GM12878 (cell line): ENCODE measurements at regions not wholly inside any gene's neighbourhood (a gene's known extent, or its start where the extent isn't known, plus 50 kb on each side); places are given as distances from the start of the nearest gene placed in this dataset.

Experiments
- ETV6 ChIP-seq, 2 experiments: fragments of 450-650 bp in 1 of 2; IDR thresholded peaks in 1 of 2; conservative IDR thresholded peaks in 1 of 2; 2 replicates each; pipeline ENCODE4 v1.6.1; 2014; ENCODE audit warnings: antibody characterized with exemption in 1 of 2, borderline replicate concordance in 1 of 2, low read depth in 1 of 2, mild to moderate bottlenecking in 1 of 2, moderate library complexity in 1 of 2
- MXI1 ChIP-seq: fragments of 150-350 bp; IDR thresholded peaks from 2 replicates; pipeline ENCODE4 v1.6.1; 2011; ENCODE audit warnings: low read depth, mild to moderate bottlenecking, inconsistent platforms, low read length, improper control_type of control experiment
- RBBP5 ChIP-seq: fragments of 200-600 bp; sonication (generic); conservative IDR thresholded peaks from 2 replicates; pipeline ENCODE4 v1.6.1; 2016
- ZNF24 ChIP-seq: fragments of 450-650 bp; IDR thresholded peaks from 2 replicates; pipeline ENCODE4 v1.6.1; 2017; ENCODE audit warnings: antibody characterized with exemption, mild to moderate bottlenecking
- TF ChIP-seq, protein P1 (sequence below): fragments of 450-650 bp; formaldehyde crosslinking; IDR thresholded peaks from 2 replicates; pipeline ENCODE4 v1.4.0; 2020; ENCODE audit warnings: mild to moderate bottlenecking, moderate library complexity
- TF ChIP-seq, protein P2 (sequence below): IDR thresholded peaks from 2 replicates; pipeline ENCODE4 v1.6.1; 2012; ENCODE audit warnings: mild to moderate bottlenecking, low read depth, low read length

DNA sequence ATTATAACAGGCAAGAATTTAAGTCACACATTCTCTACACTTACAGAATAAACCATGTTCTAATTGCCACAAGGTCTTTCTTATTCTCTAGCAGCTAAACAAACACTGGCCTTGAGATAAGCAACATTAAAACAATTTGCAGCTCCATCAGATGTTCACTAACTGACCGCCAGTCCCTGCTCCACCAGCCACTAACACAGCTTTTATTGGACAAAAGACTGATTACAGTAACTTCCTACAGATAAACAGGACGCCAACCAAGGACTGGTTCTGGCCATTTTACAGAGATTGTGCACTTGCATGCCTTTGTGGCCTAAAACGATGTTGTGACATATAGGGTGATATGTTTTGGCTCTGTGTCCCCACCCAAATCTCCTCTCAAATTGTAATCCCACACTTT lies 388.9 kb upstream of the LRRC4C start (continued):
- TF ChIP-seq, protein P1, sequence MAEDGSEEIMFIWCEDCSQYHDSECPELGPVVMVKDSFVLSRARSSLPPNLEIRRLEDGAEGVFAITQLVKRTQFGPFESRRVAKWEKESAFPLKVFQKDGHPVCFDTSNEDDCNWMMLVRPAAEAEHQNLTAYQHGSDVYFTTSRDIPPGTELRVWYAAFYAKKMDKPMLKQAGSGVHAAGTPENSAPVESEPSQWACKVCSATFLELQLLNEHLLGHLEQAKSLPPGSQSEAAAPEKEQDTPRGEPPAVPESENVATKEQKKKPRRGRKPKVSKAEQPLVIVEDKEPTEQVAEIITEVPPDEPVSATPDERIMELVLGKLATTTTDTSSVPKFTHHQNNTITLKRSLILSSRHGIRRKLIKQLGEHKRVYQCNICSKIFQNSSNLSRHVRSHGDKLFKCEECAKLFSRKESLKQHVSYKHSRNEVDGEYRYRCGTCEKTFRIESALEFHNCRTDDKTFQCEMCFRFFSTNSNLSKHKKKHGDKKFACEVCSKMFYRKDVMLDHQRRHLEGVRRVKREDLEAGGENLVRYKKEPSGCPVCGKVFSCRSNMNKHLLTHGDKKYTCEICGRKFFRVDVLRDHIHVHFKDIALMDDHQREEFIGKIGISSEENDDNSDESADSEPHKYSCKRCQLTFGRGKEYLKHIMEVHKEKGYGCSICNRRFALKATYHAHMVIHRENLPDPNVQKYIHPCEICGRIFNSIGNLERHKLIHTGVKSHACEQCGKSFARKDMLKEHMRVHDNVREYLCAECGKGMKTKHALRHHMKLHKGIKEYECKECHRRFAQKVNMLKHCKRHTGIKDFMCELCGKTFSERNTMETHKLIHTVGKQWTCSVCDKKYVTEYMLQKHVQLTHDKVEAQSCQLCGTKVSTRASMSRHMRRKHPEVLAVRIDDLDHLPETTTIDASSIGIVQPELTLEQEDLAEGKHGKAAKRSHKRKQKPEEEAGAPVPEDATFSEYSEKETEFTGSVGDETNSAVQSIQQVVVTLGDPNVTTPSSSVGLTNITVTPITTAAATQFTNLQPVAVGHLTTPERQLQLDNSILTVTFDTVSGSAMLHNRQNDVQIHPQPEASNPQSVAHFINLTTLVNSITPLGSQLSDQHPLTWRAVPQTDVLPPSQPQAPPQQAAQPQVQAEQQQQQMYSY (CRISPR knock-in tag) = no peak
- TF ChIP-seq, protein P2, sequence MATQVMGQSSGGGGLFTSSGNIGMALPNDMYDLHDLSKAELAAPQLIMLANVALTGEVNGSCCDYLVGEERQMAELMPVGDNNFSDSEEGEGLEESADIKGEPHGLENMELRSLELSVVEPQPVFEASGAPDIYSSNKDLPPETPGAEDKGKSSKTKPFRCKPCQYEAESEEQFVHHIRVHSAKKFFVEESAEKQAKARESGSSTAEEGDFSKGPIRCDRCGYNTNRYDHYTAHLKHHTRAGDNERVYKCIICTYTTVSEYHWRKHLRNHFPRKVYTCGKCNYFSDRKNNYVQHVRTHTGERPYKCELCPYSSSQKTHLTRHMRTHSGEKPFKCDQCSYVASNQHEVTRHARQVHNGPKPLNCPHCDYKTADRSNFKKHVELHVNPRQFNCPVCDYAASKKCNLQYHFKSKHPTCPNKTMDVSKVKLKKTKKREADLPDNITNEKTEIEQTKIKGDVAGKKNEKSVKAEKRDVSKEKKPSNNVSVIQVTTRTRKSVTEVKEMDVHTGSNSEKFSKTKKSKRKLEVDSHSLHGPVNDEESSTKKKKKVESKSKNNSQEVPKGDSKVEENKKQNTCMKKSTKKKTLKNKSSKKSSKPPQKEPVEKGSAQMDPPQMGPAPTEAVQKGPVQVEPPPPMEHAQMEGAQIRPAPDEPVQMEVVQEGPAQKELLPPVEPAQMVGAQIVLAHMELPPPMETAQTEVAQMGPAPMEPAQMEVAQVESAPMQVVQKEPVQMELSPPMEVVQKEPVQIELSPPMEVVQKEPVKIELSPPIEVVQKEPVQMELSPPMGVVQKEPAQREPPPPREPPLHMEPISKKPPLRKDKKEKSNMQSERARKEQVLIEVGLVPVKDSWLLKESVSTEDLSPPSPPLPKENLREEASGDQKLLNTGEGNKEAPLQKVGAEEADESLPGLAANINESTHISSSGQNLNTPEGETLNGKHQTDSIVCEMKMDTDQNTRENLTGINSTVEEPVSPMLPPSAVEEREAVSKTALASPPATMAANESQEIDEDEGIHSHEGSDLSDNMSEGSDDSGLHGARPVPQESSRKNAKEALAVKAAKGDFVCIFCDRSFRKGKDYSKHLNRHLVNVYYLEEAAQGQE = no peak
- TF ChIP-seq ZNF24 (no peak), RBBP5 (no peak), MXI1 (no peak), ETV6 (conservative IDR thresholded peaks at IDR 0.05 in 1 of 2, IDR thresholded peaks at IDR 0.05 in 1 of 2; ENCODE audit: borderline replicate concordance in 1 of 2, low read depth in 1 of 2) (no peak)
- TF ChIP-seq, all 136 proteins: peak for 0
